ENCODE measurements at regions not wholly inside any gene's neighbourhood (a gene's known extent, or its start where the extent isn't known, plus 50 kb on each side); places are given as distances from the start of the nearest gene placed in this dataset.

GRCh38 chr1:109823543-109824348, 60.0 kb upstream of the EPS8L3 start (continued):
- no peak for TF ChIP-seq PAX8 (CRISPR knock-in tag; IDR thresholded peaks at IDR 0.05; ENCODE audit: borderline replicate concordance)
- TF ChIP-seq, protein P1, sequence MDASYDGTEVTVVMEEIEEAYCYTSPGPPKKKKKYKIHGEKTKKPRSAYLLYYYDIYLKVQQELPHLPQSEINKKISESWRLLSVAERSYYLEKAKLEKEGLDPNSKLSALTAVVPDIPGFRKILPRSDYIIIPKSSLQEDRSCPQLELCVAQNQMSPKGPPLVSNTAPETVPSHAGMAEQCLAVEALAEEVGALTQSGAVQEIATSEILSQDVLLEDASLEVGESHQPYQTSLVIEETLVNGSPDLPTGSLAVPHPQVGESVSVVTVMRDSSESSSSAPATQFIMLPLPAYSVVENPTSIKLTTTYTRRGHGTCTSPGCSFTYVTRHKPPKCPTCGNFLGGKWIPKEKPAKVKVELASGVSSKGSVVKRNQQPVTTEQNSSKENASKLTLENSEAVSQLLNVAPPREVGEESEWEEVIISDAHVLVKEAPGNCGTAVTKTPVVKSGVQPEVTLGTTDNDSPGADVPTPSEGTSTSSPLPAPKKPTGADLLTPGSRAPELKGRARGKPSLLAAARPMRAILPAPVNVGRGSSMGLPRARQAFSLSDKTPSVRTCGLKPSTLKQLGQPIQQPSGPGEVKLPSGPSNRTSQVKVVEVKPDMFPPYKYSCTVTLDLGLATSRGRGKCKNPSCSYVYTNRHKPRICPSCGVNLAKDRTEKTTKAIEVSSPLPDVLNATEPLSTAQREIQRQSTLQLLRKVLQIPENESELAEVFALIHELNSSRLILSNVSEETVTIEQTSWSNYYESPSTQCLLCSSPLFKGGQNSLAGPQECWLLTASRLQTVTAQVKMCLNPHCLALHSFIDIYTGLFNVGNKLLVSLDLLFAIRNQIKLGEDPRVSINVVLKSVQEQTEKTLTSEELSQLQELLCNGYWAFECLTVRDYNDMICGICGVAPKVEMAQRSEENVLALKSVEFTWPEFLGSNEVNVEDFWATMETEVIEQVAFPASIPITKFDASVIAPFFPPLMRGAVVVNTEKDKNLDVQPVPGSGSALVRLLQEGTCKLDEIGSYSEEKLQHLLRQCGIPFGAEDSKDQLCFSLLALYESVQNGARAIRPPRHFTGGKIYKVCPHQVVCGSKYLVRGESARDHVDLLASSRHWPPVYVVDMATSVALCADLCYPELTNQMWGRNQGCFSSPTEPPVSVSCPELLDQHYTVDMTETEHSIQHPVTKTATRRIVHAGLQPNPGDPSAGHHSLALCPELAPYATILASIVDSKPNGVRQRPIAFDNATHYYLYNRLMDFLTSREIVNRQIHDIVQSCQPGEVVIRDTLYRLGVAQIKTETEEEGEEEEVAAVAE (CRISPR knock-in tag; IDR thresholded peaks at IDR 0.05; ENCODE audit: borderline replicate concordance) = no peak
- no peak for TF ChIP-seq PRMT3 (CRISPR knock-in tag; IDR thresholded peaks at IDR 0.05; ENCODE audit: borderline replicate concordance, low read depth)
- no peak for TF ChIP-seq SP140L (CRISPR knock-in tag; IDR thresholded peaks at IDR 0.05; ENCODE audit: borderline replicate concordance)
- TF ChIP-seq SOX13 (IDR thresholded peaks at IDR 0.05) = no peak
- peak in 1 of 2 experiments; percentile 50; a peak in 2 of 4 replicates for TF ChIP-seq SOX13 (CRISPR knock-in tag; conservative IDR thresholded peaks at IDR 0.05 in 1 of 2, IDR thresholded peaks at IDR 0.05 in 1 of 2)
- TF ChIP-seq IKZF5 (CRISPR knock-in tag; IDR thresholded peaks at IDR 0.05) = peak; percentile 68; the same call in 1 of the 2 replicates
- peak; percentile 58; the same call in 1 of the 2 replicates for TF ChIP-seq RCOR2 (CRISPR knock-in tag; IDR thresholded peaks at IDR 0.05)
- TF ChIP-seq ZNF232 (CRISPR knock-in tag; IDR thresholded peaks at IDR 0.05; ENCODE audit: borderline replicate concordance) = no peak
- TF ChIP-seq, protein P2, sequence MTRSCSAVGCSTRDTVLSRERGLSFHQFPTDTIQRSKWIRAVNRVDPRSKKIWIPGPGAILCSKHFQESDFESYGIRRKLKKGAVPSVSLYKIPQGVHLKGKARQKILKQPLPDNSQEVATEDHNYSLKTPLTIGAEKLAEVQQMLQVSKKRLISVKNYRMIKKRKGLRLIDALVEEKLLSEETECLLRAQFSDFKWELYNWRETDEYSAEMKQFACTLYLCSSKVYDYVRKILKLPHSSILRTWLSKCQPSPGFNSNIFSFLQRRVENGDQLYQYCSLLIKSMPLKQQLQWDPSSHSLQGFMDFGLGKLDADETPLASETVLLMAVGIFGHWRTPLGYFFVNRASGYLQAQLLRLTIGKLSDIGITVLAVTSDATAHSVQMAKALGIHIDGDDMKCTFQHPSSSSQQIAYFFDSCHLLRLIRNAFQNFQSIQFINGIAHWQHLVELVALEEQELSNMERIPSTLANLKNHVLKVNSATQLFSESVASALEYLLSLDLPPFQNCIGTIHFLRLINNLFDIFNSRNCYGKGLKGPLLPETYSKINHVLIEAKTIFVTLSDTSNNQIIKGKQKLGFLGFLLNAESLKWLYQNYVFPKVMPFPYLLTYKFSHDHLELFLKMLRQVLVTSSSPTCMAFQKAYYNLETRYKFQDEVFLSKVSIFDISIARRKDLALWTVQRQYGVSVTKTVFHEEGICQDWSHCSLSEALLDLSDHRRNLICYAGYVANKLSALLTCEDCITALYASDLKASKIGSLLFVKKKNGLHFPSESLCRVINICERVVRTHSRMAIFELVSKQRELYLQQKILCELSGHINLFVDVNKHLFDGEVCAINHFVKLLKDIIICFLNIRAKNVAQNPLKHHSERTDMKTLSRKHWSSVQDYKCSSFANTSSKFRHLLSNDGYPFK (CRISPR knock-in tag; IDR thresholded peaks at IDR 0.05; ENCODE audit: borderline replicate concordance) = peak; percentile 48; the same call in 1 of the 2 replicates
- peak; percentile 63; the same call in 1 of the 2 replicates for TF ChIP-seq ATF3 (CRISPR knock-in tag; IDR thresholded peaks at IDR 0.05)
- TF ChIP-seq FOXP1 (IDR thresholded peaks at IDR 0.05) = no peak
- TF ChIP-seq FOXP1 (CRISPR knock-in tag; IDR thresholded peaks at IDR 0.05) = no peak
- TF ChIP-seq KDM5B (CRISPR knock-in tag; IDR thresholded peaks at IDR 0.05; ENCODE audit: borderline replicate concordance) = peak; percentile 32; the same call in 1 of the 2 replicates
- peak; percentile 64 for TF ChIP-seq PHF5A (CRISPR knock-in tag; IDR thresholded peaks at IDR 0.05; ENCODE audit: low read depth, unreplicated experiment)
- TF ChIP-seq, protein P3, sequence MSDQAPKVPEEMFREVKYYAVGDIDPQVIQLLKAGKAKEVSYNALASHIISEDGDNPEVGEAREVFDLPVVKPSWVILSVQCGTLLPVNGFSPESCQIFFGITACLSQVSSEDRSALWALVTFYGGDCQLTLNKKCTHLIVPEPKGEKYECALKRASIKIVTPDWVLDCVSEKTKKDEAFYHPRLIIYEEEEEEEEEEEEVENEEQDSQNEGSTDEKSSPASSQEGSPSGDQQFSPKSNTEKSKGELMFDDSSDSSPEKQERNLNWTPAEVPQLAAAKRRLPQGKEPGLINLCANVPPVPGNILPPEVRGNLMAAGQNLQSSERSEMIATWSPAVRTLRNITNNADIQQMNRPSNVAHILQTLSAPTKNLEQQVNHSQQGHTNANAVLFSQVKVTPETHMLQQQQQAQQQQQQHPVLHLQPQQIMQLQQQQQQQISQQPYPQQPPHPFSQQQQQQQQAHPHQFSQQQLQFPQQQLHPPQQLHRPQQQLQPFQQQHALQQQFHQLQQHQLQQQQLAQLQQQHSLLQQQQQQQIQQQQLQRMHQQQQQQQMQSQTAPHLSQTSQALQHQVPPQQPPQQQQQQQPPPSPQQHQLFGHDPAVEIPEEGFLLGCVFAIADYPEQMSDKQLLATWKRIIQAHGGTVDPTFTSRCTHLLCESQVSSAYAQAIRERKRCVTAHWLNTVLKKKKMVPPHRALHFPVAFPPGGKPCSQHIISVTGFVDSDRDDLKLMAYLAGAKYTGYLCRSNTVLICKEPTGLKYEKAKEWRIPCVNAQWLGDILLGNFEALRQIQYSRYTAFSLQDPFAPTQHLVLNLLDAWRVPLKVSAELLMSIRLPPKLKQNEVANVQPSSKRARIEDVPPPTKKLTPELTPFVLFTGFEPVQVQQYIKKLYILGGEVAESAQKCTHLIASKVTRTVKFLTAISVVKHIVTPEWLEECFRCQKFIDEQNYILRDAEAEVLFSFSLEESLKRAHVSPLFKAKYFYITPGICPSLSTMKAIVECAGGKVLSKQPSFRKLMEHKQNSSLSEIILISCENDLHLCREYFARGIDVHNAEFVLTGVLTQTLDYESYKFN (CRISPR knock-in tag; conservative IDR thresholded peaks at IDR 0.05) = peak; percentile 69
